B cell (primary cell): ENCODE measurements at regions not wholly inside any gene's neighbourhood (a gene's known extent, or its start where the extent isn't known, plus 50 kb on each side); places are given as distances from the start of the nearest gene placed in this dataset.

Experiments
- ATAC-seq: fragments of 200-7000 bp; cut with Tn5 transposase; one replicate; pipeline ENCODE4 v1.10.0; 2021; ENCODE audit warnings: low read depth, mild to moderate bottlenecking, moderate number of reproducible peaks, moderate library complexity
- CTCF ChIA-PET: fragments of 350-600 bp; sonication (Branson Sonifier 250); formaldehyde crosslinking; loops from one replicate; lab custom pipeline; 2021; ENCODE audit warnings: antibody characterized with exemption, inconsistent platforms; lab: Charles Lee
- POLR2A ChIA-PET: fragments of 350-600 bp; sonication (Branson Sonifier 250); formaldehyde crosslinking; loops from one replicate; lab custom pipeline; 2021; ENCODE audit warnings: antibody characterized with exemption; lab: Charles Lee
- DNase-seq: peaks from one replicate; pipeline ENCODE4 v3.0.0; 2013
- H2AFZ ChIP-seq: 2 replicates; pipeline ENCODE4 v1.6.1; 2012; ENCODE audit warnings: mild to moderate bottlenecking, low read depth, low read length; ENCODE audit not compliant: insufficient read depth, poor library complexity, severe bottlenecking
- H3K27ac ChIP-seq, 2 donors: 1 replicate in 1 of 2; 2 replicates in 1 of 2; pipeline ENCODE4 v1.5.1; 2012 to 2013; ENCODE audit warnings: low read length in 2 of 2, mild to moderate bottlenecking in 2 of 2, moderate library complexity in 1 of 2
- H3K27me3 ChIP-seq, 4 experiments: fragments of 200-600 bp in 1 of 4; sonication (generic) in 1 of 4; replicated peaks in 1 of 4; 1 replicate in 2 of 4; 2 replicates in 2 of 4; pipeline versions ENCODE4 v1.6.1 to v1.7.0; 2013 to 2016; ENCODE audit warnings: low read length in 3 of 4, mild to moderate bottlenecking in 2 of 4, mixed read lengths in 1 of 4, moderate library complexity in 1 of 4; ENCODE audit not compliant: insufficient read depth in 4 of 4, control insufficient read depth in 3 of 4; ENCODE audit errors: control extremely low read depth in 1 of 4
- H3K36me3 ChIP-seq, 2 experiments: replicated peaks in 1 of 2; 1 replicate in 1 of 2; 2 replicates in 1 of 2; pipeline versions ENCODE4 v1.6.1 to v1.7.1; 2013; ENCODE audit warnings: low read length in 1 of 2; ENCODE audit not compliant: insufficient read depth in 2 of 2, control insufficient read depth in 1 of 2; ENCODE audit errors: control extremely low read depth in 1 of 2, extremely low read depth in 1 of 2
- H3K4me1 ChIP-seq, 2 donors: fragments of 200-600 bp in 1 of 2; sonication (generic) in 1 of 2; 1 replicate in 1 of 2; 2 replicates in 1 of 2; pipeline versions ENCODE4 v1.5.1 to v1.6.1; 2013 to 2017; ENCODE audit warnings: low read length in 2 of 2; ENCODE audit not compliant: control insufficient read depth in 2 of 2, insufficient read depth in 2 of 2
- H3K4me2 ChIP-seq: replicated peaks from 2 replicates; pipeline ENCODE3; 2012; ENCODE audit warnings: mild to moderate bottlenecking, low read depth, low read length; ENCODE audit not compliant: poor library complexity, severe bottlenecking
- H3K4me3 ChIP-seq, 5 experiments: fragments of 200-600 bp in 1 of 5; sonication (generic) in 1 of 5; 1 replicate in 3 of 5; 2 replicates in 2 of 5; pipeline versions ENCODE4 v1.5.1 to v1.7.0; 2011 to 2016; ENCODE audit warnings: low read length in 4 of 5, mild to moderate bottlenecking in 4 of 5, low read depth in 2 of 5, control low read depth in 1 of 5, moderate library complexity in 1 of 5; ENCODE audit not compliant: insufficient read depth in 1 of 5; ENCODE audit errors: control extremely low read depth in 1 of 5, extremely low read depth in 1 of 5
- H3K79me2 ChIP-seq: fragments of 200-600 bp; sonication (generic); one replicate; pipeline ENCODE4 v1.6.0; 2016; ENCODE audit warnings: low read length; ENCODE audit not compliant: control insufficient read depth, insufficient read depth
- H3K9ac ChIP-seq: fragments of 200-600 bp; sonication (generic); 2 replicates; pipeline ENCODE4 v1.6.1; 2017; ENCODE audit warnings: mild to moderate bottlenecking, low read length, moderate library complexity
- H3K9me3 ChIP-seq, 3 donors: one replicate each; pipeline versions ENCODE4 v1.6.1 to v1.7.1; 2013; ENCODE audit warnings: low read length in 2 of 3; ENCODE audit not compliant: control insufficient read depth in 2 of 3, insufficient read depth in 1 of 3; ENCODE audit errors: control extremely low read depth in 1 of 3
- H4K20me1 ChIP-seq: 2 replicates; pipeline ENCODE4 v1.6.0; 2012; ENCODE audit warnings: mild to moderate bottlenecking, low read length; ENCODE audit not compliant: insufficient read depth, control insufficient read depth, poor library complexity, severe bottlenecking
- H3K27ac Mint-ChIP-seq: one replicate; pipeline ENCODE4 v1.8.0; 2021; ENCODE audit warnings: mixed read lengths
- H3K27me3 Mint-ChIP-seq: one replicate; pipeline ENCODE4 v1.8.0; 2021; ENCODE audit warnings: mixed read lengths
- H3K4me1 Mint-ChIP-seq: one replicate; pipeline ENCODE4 v1.8.0; 2021; ENCODE audit warnings: mixed read lengths
- H3K4me3 Mint-ChIP-seq: one replicate; pipeline ENCODE4 v1.8.0; 2021; ENCODE audit warnings: mixed read lengths
- H3K9me3 Mint-ChIP-seq: one replicate; pipeline ENCODE4 v1.8.0; 2022; ENCODE audit warnings: mixed read lengths; ENCODE audit not compliant: insufficient read depth
- CTCF ChIP-seq: fragments of 200-600 bp; IDR thresholded peaks from one replicate; pipeline ENCODE4 v1.8.0; 2022; ENCODE audit warnings: antibody characterized with exemption, mild to moderate bottlenecking
- EZH2 ChIP-seq: IDR thresholded peaks from 2 replicates; pipeline ENCODE4 v1.6.1; 2012; ENCODE audit warnings: borderline replicate concordance, low read depth, mild to moderate bottlenecking, moderate library complexity, low read length; ENCODE audit not compliant: insufficient read depth, poor library complexity, severe bottlenecking
- WGBS: methylation state at CpG from one replicate; pipeline ENCODE4 v1.1.5; 2013; ENCODE audit warnings: missing lambda C conversion rate; ENCODE audit not compliant: insufficient coverage; 5-methylcytosine and 5-hydroxymethylcytosine counted together
- intact Hi-C: fragments of 100-400 bp; cut with micrococcal nuclease; formaldehyde crosslinking; loops from one replicate; pipeline ENCODE4 v1.10.0; 2022

- CTCF ChIA-PET = no interaction called here
- peaks cover 0 to 8% (median 0%) of the 10 kb centered on the region in 3 donors for H3K9me3 ChIP-seq
- no peak for DNase-seq
- POLR2A ChIA-PET = no interaction called here
- intact Hi-C loops = no loop called here
- H4K20me1 ChIP-seq = no peaks in the 10 kb centered on the region
- TF ChIP-seq EZH2 (no peak), CTCF (no peak)
- Mint-ChIP-seq H3K27ac (no peak overlapping the region), H3K4me3 (no peak overlapping the region), H3K27me3 (no peaks in the 10 kb centered on the region), H3K9me3 (no peaks in the 10 kb centered on the region), H3K4me1 (peaks cover 22% of the 10 kb centered on the region)
- H3K4me3 ChIP-seq = no peak overlapping the region
- H3K4me1 ChIP-seq = peaks cover 9 to 11% of the 10 kb centered on the region in 2 donors
- no peaks in the 10 kb centered on the region for H3K27me3 ChIP-seq
- 78% methylated on average over 2 of the region's 2 CpGs for WGBS
- H3K4me2 ChIP-seq = no peak overlapping the region
- no peaks in the 10 kb centered on the region for H3K79me2 ChIP-seq
- no peak overlapping the region for H3K9ac ChIP-seq
- ATAC-seq = no peak
- no peak overlapping the region for H3K27ac ChIP-seq
- H2AFZ ChIP-seq = no peak overlapping the region
- H3K36me3 ChIP-seq = no peaks in the 10 kb centered on the region
Measured at GRCh38 chr4:14309431-14309830, 681.9 kb upstream of the BOD1L1 start.

- no peak overlapping the region for H3K4me3 ChIP-seq
- POLR2A ChIA-PET = no interaction called here
- H3K79me2 ChIP-seq = no peaks in the 10 kb centered on the region
- no peaks in the 10 kb centered on the region for H3K36me3 ChIP-seq
- H3K4me3 Mint-ChIP-seq = no peak overlapping the region
- intact Hi-C loops = no loop called here
- H3K27me3 ChIP-seq = no peaks in the 10 kb centered on the region
- peaks cover 5 to 8% of the 10 kb centered on the region in 2 donors for H3K4me1 ChIP-seq
- no peaks in the 10 kb centered on the region for H3K9me3 Mint-ChIP-seq
- 94% methylated on average over 3 of the region's 3 CpGs for WGBS
- no peaks in the 10 kb centered on the region for H3K9me3 ChIP-seq
- TF ChIP-seq CTCF (no peak), EZH2 (no peak)
- no peak overlapping the region for H3K27ac ChIP-seq
- CTCF ChIA-PET = interaction anchor here (0.5 kb wide), 1 partner anchor 234 kb away, joined by 3 read pairs; no protein-coding TSS in a partner anchor
- H4K20me1 ChIP-seq = no peaks in the 10 kb centered on the region
- no peak for DNase-seq
- H3K4me2 ChIP-seq = no peak overlapping the region
- no peaks in the 10 kb centered on the region for H3K27me3 Mint-ChIP-seq
- no peak overlapping the region for H3K27ac Mint-ChIP-seq
- H3K4me1 Mint-ChIP-seq = peaks cover 13% of the 10 kb centered on the region
- no peak for ATAC-seq
- H2AFZ ChIP-seq = no peak overlapping the region
- no peak overlapping the region for H3K9ac ChIP-seq
Measured at GRCh38 chr4:14313757-14314156, 686.2 kb upstream of the BOD1L1 start.
